ENCODE measurements at regions not wholly inside any gene's neighbourhood (a gene's known extent, or its start where the extent isn't known, plus 50 kb on each side); places are given as distances from the start of the nearest gene placed in this dataset.

DNA sequence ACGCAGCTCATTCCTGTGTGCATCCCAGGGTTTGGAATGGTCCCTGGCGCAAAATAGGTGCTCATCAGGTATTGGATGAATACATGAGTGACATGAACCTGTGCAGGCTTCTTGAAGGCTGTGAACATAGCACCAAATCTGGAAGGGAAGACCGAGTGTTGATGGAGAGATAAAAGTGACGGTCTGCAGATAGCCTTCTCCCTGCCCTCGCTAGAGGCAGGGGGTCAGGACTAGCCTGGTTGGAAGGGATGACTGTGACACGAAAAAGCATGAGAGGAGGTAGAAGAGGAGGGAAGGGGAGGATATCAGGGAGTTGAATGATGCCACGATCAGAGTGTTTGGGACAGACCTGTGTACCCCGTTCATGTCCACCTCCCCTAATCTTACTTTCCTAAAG lies 267.1 kb downstream of the XXYLT1 start:
- H3K9me3 Mint-ChIP-seq, result no peaks in the 10 kb centered on the region
- H3K27ac Mint-ChIP-seq, result no peak overlapping the region
- H3K4me3 Mint-ChIP-seq, result no peak overlapping the region
- no peaks in the 10 kb centered on the region for H3K36me3 Mint-ChIP-seq
- H3K27me3 Mint-ChIP-seq, result peaks cover 2% of the 10 kb centered on the region
- H3K4me1 Mint-ChIP-seq, result no peaks in the 10 kb centered on the region

DNA sequence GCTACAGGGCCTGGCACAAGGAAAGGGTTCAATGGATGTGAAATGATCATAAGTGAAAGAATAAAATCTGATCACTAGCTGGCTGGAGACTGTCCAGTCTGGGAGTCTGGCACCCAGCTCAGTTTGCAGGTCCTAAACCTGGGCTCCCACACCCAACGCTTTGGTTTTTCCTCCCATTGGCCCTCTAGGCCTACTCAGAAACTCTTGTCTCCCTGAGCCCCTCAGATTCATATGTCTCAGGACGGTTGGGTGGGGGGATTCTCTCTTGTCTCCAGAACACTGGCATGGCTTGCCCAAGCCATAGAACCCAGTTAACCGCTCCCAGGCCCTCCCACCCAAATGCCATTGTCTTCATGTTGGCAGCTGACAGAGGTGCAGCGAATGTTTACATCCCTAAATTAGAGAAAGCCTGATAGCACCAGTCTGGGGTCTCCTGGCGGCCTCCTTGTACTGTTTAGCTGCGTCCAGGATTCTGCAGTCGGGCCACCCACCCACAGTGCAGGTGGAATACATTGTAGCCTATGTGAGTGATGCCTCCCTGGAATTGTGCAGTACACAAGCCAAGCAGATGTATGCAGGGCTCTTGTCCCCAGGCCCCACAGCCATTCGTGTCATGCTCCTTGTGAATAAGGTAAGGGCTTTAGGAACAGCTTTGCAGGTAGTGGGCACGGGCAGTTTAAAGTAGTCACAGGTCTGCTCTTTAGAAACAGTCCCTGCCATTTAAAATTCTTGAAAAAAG lies 266.3 kb downstream of the XXYLT1 start:
- Mint-ChIP-seq H3K9me3 (no peaks in the 10 kb centered on the region), H3K4me3 (no peak overlapping the region), H3K4me1 (no peaks in the 10 kb centered on the region), H3K27ac (no peak overlapping the region), H3K36me3 (no peaks in the 10 kb centered on the region), H3K27me3 (peaks cover 2% of the 10 kb centered on the region)

DNA sequence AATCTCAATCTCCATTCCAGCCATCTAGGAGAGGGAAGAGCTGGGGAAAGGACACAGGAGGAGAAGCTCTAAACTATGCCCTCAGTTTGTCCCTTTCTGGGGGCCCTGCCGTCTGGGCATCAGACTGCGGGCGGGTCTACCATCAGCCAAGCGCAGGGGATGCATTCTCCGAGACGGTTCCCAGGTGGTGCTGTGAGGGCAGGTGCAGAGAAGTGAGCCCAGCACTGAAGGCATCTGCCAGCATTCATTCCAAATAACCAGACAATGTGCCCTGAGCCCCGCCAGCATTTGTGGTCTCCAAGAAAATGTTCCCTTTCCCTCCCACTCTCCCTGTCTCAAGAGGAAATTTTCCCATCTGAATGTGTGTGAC lies 265.7 kb downstream of the XXYLT1 start:
- Mint-ChIP-seq H3K36me3 (no peaks in the 10 kb centered on the region), H3K27ac (no peak overlapping the region), H3K27me3 (peaks cover 2% of the 10 kb centered on the region), H3K4me1 (no peaks in the 10 kb centered on the region), H3K9me3 (no peaks in the 10 kb centered on the region), H3K4me3 (no peak overlapping the region)

DNA sequence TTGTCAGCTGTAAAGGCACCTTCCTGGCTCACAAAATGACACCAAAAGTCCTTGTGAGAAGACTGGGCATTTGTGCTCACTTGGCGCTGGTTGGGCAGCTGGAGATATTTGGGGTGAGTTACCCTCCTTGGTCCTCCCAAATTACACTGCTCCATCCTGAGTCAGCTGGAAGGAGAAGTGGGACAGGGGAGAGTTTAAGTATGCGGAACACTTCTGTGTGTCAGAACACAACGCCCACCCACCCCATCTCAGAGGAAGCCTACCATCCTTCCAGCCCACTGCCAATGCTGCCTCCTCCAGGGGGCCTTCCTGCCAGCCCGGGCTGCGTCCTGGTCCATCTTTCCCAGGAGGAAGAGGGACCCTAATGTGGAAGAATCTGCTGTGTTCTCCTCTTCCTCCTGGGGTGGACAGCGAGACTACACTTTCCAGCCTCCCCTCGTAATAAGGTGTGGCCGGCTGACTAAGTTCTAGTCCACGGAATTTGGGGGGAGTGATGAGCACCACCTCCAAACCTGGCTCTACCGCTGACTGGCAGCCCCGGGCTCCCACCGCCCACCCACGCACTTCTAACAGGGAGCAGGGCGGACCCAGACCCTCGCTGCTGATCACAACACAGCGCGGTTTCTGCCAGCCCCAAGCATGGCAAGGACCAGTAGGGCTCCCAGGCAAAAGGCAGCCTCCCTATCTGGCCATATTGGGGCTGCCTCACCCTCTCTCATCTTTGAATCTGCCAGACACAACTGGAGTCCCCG lies 265.0 kb downstream of the XXYLT1 start:
- Mint-ChIP-seq H3K36me3 (no peaks in the 10 kb centered on the region), H3K4me1 (no peaks in the 10 kb centered on the region), H3K9me3 (no peaks in the 10 kb centered on the region), H3K27me3 (peaks cover 2% of the 10 kb centered on the region), H3K4me3 (no peak overlapping the region), H3K27ac (no peak overlapping the region)

DNA sequence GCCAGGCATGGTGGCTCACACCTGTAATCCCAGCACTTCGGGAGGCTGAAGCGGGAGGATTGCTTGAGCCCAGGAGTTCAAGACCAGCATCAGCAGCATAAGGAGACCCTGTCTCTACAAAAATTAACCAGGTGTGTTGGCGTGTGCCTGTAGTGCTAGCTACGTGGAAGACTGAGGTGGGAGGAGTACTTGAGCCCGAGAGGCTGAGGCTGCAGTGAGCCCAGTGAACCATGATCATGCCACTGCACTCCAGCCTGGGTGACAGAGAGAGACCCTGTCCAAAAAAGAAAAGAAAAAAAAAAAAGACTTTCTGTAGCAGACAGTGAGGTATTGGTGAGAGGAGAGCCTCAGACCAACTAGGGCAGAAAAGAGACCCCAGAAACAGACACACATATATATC lies 263.8 kb downstream of the XXYLT1 start:
- no peaks in the 10 kb centered on the region for H3K36me3 Mint-ChIP-seq
- peaks cover 2% of the 10 kb centered on the region for H3K27me3 Mint-ChIP-seq
- no peaks in the 10 kb centered on the region for H3K9me3 Mint-ChIP-seq
- no peak overlapping the region for H3K4me3 Mint-ChIP-seq
- no peak overlapping the region for H3K27ac Mint-ChIP-seq
- no peaks in the 10 kb centered on the region for H3K4me1 Mint-ChIP-seq

DNA sequence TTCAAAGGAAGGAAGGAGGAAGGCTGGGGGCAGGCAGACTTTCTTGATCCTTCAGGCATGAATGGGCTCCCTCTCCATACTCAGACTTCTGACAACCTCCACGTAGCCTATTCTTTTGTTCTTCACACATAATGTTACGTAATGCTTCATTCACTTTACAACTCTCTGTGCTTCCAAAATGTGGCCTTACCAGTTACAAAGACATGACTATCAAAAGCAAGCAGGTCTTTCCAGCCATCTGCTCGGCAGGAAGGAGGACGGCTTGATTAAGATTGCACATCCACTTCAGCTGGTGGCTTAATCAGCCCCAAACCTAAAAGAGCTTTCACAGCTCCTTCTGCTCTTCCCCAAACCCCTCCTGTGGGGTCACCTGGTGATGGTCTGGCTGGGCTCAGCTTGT lies 263.2 kb downstream of the XXYLT1 start:
- no peak overlapping the region for H3K4me3 Mint-ChIP-seq
- no peak overlapping the region for H3K27ac Mint-ChIP-seq
- no peaks in the 10 kb centered on the region for H3K4me1 Mint-ChIP-seq

DNA sequence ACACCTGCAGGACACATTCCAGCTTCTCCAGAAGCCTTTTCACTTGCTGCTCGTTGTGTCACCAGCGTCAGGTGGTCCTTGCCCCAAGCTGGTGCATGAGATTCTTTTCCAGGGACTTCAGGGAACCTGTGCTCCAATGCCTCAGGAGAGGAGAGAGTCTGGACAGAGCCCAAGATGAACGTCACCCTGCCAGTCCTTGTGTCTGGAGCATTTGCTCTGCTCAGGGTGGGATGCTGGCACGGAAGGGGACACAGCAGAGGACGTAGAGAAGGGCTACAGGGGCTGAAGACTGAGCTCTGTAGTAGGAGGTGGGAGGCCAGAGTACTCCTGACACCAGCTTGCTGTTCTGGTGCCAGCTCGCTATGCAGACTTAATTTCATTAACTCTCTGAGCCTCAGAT lies 262.1 kb downstream of the XXYLT1 start:
- no peaks in the 10 kb centered on the region for H3K36me3 Mint-ChIP-seq
- H3K4me1 Mint-ChIP-seq, result no peaks in the 10 kb centered on the region
- no peak overlapping the region for H3K27ac Mint-ChIP-seq
- no peaks in the 10 kb centered on the region for H3K9me3 Mint-ChIP-seq
- no peak overlapping the region for H3K4me3 Mint-ChIP-seq
- H3K27me3 Mint-ChIP-seq, result peaks cover 1% of the 10 kb centered on the region

More for the DNA sequence above, 263.2 kb downstream of the XXYLT1 start:
- H3K36me3 Mint-ChIP-seq, result no peaks in the 10 kb centered on the region
- H3K27me3 Mint-ChIP-seq, result peaks cover 2% of the 10 kb centered on the region
- no peaks in the 10 kb centered on the region for H3K9me3 Mint-ChIP-seq

DNA sequence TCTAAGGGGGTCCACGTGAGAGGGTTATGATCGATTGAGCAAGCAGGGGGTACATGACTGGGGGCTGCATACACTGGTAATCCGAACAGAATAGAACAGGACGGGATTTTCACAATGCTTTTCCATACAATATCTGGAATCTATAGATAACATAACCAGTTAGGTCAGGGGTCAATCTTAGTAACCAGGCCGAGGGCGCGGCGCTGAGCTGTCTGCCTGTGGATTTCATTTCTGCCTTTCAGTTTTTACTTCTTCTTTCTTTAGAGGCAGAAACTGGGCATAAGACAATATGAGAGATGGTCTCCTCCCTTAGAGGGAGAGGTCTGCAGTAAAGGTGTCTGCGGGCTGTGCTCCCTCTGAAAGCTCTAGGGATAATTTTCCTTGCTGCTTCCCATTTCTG lies 261.3 kb downstream of the XXYLT1 start:
- H3K36me3 Mint-ChIP-seq, result no peaks in the 10 kb centered on the region
- no peak overlapping the region for H3K4me3 Mint-ChIP-seq
- H3K27me3 Mint-ChIP-seq, result no peaks in the 10 kb centered on the region
- peaks cover under 1% of the 10 kb centered on the region for H3K4me1 Mint-ChIP-seq
- no peaks in the 10 kb centered on the region for H3K9me3 Mint-ChIP-seq
- no peak overlapping the region for H3K27ac Mint-ChIP-seq

DNA sequence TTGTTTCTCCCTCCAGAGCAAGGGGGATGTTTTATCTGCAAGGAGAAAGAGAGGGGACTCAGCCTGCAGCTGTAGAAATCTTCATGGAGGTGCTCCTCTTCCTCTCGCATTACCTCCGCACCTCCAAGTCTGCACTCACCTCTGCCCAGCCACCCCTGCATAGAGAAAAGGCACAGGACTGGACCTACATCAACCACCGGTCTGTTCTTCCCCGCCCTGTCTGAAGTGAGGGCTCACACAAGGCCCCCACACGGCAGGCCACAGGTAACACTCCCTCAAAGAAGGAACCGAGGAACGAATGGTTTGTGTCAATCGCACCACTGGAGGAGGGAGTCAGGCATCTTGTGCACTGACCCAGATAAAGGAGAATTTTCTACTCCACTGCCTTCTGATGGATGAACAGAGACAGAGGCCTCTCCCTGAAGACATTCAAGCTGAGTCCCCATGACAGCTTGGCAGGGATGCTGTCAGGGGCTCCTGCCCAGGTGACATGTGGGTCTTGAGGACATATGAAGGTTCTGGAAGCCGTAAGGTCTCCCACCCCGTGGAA lies 260.3 kb downstream of the XXYLT1 start:
- Mint-ChIP-seq H3K4me1 (peaks cover 5% of the 10 kb centered on the region), H3K27me3 (no peaks in the 10 kb centered on the region), H3K4me3 (no peak overlapping the region), H3K36me3 (no peaks in the 10 kb centered on the region), H3K9me3 (no peaks in the 10 kb centered on the region), H3K27ac (no peak overlapping the region)

DNA sequence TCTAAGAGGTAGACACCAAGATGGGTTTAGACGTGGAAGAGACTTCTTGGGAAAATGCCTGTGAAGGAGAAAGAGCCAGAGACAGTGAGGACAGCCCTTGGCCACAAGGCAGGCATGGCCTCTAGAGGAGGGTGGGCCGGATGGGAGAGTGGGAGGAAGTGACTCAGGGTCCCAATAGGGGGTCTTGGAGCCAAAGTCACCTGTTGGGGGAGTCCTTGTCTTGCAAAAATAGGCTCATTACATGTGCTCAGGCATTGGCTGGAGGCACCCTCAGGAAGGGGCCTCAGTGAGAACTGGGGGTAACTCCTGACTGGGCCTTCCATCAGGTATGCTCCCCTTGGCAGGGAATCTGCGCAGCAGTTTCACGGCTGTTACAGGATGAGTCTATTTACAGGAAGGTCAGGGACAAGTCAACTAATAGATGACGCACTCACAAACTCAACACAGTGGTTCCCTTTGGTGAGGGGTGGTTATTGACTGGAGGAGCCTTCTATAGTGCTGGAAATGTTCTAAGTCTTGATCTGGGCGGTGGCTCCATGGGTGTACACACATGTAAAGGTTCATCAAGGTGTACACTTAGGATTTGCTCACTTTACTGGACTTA lies 259.6 kb downstream of the XXYLT1 start:
- Mint-ChIP-seq H3K36me3 (no peaks in the 10 kb centered on the region), H3K27ac (no peak overlapping the region), H3K27me3 (no peaks in the 10 kb centered on the region), H3K4me3 (no peak overlapping the region), H3K9me3 (no peaks in the 10 kb centered on the region), H3K4me1 (peaks cover 5% of the 10 kb centered on the region)

DNA sequence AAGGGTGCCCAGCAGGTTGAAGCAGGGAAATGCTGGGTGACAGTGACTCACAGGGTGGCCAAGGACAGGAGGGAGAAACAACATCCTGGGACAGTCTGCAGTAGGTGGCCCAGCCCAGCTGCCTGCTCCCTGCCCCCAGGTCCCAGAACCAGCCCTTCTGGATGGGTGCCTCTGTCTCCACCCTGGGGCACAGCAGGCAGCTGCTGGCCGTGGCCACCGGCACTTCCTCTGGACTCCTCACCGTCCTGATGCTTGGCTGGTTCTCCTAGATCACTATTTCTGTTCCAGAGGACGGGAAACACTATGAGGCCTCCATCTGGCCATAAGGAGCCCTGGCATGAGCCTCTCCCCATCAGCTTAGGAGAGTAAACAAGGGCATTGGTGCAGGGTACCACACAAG lies 258.9 kb downstream of the XXYLT1 start:
- Mint-ChIP-seq H3K27me3 (no peaks in the 10 kb centered on the region), H3K27ac (no peak overlapping the region), H3K36me3 (no peaks in the 10 kb centered on the region), H3K4me1 (peaks cover 5% of the 10 kb centered on the region), H3K9me3 (no peaks in the 10 kb centered on the region), H3K4me3 (no peak overlapping the region)

DNA sequence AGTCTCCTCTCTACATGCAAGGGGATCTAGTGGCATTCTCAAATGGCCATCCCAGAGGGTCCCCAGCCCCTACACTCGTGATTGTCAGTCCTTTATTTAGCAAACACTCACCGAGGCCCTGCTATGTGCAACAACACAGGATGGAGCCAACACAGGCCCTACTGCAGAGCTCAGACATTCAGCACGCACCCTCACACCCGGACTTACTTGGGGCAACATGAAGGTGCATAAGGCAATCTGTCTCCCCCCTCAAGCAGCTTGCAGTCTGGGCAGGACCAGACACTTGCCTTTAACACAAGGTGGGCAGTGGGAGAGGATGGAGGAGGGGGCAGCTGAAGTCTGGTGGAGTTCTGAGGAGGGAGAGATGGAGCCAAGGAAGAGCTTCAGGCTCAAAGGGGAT lies 258.4 kb downstream of the XXYLT1 start:
- H3K4me1 Mint-ChIP-seq, result peaks cover 5% of the 10 kb centered on the region
- H3K27ac Mint-ChIP-seq, result no peak overlapping the region
- no peaks in the 10 kb centered on the region for H3K36me3 Mint-ChIP-seq

DNA sequence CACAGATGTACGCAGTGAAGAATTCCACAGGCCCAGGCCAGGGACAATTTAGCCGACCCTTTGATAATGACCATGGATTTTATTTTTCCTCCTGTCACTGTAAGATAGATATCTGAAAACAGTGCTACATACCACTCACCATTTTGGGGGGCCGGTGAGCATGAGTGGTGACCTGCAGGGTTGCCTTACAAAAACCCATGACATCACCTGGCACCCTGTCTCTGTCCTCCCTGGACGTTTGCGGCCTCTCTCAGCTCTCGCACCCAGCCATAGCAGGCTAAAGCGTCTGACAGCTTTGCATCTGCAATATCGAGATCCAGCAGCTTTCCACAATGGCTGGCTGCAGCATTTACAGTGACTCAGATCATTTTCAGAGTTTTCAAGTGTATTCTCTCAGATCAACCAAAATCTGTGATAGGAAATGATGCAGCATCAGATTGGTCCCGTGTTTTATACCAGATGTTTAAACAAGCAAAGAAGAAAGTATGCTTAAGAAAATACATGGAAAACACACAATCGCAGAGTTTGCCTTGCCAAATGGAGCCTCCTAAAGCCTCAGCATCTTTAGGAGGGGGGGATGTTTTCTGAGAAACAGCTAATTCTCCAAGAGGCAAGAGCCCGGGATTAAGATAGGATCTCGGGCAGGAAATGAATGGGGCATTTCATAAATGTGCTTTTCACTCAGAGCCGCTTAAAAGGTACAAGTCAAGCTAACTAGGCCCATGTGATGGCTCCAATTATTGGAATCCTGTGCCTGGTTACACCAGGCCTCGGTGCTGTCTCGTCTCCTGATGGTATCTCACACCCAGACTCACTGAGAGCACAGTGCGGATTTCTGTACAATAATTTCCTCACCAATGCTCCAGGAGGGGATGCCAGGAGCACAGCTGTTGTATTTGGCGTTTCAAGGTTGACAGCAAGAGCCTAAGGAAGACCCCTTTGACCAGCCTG lies 257.3 kb downstream of the XXYLT1 start:
- Mint-ChIP-seq H3K9me3 (no peaks in the 10 kb centered on the region), H3K4me1 (peaks cover 5% of the 10 kb centered on the region), H3K4me3 (no peak overlapping the region), H3K27me3 (no peaks in the 10 kb centered on the region), H3K36me3 (no peaks in the 10 kb centered on the region), H3K27ac (no peak overlapping the region)

More for the DNA sequence above, 258.4 kb downstream of the XXYLT1 start:
- Mint-ChIP-seq H3K9me3 (no peaks in the 10 kb centered on the region), H3K4me3 (no peak overlapping the region), H3K27me3 (no peaks in the 10 kb centered on the region)

DNA sequence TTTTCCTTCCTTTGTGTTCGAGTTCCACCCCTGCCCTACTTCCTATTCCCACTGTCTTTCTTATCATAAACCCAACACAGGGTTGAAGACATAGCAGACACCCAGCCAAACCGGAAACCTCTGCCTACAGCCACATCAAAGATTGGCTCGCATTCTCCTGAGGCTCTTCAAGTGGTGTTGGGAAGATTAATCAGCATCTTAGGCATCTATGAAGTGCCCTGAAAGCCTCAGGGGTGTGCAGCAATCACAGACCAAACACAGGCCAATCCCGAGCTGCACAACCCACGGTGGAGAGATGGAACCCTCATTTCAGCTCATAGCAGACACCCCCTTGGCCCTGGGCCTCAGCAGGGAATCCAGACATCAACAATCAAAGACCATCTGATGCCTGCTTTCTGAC lies 255.9 kb downstream of the XXYLT1 start:
- no peaks in the 10 kb centered on the region for H3K9me3 Mint-ChIP-seq
- H3K4me3 Mint-ChIP-seq, result no peak overlapping the region
- H3K4me1 Mint-ChIP-seq, result peaks cover 5% of the 10 kb centered on the region
- no peak overlapping the region for H3K27ac Mint-ChIP-seq
- H3K27me3 Mint-ChIP-seq, result peaks cover 4% of the 10 kb centered on the region
- no peaks in the 10 kb centered on the region for H3K36me3 Mint-ChIP-seq

DNA sequence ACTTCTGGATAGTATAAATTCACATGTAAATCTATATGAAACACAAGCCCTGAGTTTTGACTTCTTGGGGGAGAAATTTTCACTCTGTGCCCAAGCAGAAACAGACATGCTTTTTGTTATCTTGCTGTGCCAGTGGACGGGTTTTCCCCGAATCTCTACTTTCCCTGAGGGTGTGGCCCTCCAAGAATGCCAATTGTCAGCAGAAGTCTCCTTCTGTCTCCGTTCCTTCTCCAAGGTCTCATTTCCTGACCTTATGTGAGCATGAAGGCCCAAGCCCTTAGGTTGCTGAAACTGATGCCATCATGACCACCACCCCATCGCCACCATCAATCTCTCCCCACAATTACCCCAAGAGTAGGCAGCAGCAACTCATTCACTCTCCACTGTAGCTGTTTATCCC lies 253.8 kb downstream of the XXYLT1 start:
- peaks cover 5% of the 10 kb centered on the region for H3K4me1 Mint-ChIP-seq
- H3K27me3 Mint-ChIP-seq, result peaks cover 8% of the 10 kb centered on the region
- no peaks in the 10 kb centered on the region for H3K36me3 Mint-ChIP-seq
- no peak overlapping the region for H3K4me3 Mint-ChIP-seq
- no peaks in the 10 kb centered on the region for H3K9me3 Mint-ChIP-seq
- H3K27ac Mint-ChIP-seq, result no peak overlapping the region
